ENCODE measurements at regions not wholly inside any gene's neighbourhood (a gene's known extent, or its start where the extent isn't known, plus 50 kb on each side); places are given as distances from the start of the nearest gene placed in this dataset.
"Not testable (repeated sequence)": the region's sequence is repeated elsewhere in the genome, so short reads cannot be mapped to it uniquely, and the experiment has no call there.

DNA sequence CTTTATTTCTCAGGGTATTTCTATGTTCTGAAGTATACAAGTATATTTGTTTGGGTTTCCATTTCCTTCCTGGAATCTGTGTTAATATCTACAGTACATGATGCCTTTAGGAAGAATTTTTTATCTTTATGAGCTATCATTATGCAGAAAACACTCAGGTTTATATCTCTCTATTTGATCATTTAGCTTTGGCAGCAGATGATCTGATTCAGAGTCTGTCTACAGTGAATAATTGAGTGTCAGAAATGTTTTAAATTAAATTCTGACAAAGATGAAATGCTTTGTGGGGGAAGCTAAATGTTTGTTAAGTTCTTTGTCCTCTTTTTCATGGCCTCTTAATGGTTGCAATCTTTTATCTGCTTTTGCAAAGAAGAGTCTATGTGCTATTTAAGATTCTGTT, 2141.0 kb upstream of the ACO1 start:
- ATAC-seq (ENCODE audit: poor library complexity) (no peak), DNase-seq (no peak)
- intact Hi-C loops (cut with DNase I) = no loop called here

DNA sequence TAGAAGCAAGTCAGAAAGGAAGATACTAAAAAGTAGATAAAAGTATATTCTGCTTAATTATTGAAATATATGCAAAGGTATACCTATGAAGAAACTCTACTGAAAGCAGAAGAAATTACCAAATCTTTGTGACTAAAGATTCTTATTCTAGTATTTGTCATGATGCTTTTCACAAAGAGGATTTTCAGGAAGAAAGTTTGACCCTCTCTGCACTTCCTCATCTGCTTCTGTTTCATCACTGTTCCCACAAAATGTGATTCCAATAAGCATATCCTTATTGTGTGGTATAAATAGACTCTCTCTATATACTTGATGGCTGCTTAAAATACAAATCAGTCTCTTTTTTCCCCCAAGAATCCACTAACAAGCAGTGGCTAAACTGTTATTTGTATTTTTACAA, 2139.6 kb upstream of the ACO1 start:
- intact Hi-C loops (cut with DNase I) = no loop called here
- DNase-seq (no peak), ATAC-seq (ENCODE audit: poor library complexity) (no peak)

DNA sequence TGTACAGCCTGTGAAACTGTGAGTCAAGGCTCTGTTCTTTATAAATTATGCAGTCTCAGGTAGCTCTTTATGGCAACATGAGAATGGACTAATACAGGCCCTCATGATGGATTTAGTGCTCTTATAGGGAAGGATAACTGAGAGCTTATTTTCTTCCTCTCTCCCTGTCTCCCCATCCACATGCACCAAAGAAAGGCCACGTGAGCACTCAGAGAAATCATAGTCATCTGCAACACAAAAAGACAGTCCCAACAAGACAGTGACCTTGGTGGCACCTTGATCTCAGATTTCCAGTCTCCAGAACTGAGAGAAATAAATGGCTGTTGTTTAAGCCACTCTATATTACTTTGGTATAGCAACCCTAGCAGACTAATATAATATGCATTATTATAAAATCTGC, 2133.6 kb upstream of the ACO1 start:
- intact Hi-C loops (cut with DNase I) = no loop called here
- ATAC-seq (ENCODE audit: poor library complexity) = no peak
- no peak for DNase-seq

DNA sequence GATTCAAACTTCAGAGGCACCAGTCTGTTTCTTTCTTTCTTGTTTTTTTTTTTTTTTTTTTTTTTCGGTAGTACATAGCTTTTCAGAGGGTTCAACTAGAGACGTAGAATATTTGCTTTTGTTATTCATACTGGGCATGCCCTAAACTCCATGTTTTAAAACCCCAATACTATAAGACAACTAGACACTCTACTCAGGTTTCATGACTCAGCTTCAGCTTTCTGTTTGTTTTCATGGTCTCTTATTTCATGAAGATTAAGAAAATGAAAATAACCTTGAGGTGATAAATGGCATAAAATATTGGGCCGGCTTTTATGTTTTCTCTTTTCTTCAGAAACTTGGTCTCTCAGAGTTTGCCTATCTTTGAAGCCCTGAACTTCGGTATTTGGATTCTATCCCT, 2126.3 kb upstream of the ACO1 start:
- intact Hi-C loops (cut with DNase I) = no loop called here
- DNase-seq (no peak), ATAC-seq (ENCODE audit: poor library complexity) (no peak)

DNA sequence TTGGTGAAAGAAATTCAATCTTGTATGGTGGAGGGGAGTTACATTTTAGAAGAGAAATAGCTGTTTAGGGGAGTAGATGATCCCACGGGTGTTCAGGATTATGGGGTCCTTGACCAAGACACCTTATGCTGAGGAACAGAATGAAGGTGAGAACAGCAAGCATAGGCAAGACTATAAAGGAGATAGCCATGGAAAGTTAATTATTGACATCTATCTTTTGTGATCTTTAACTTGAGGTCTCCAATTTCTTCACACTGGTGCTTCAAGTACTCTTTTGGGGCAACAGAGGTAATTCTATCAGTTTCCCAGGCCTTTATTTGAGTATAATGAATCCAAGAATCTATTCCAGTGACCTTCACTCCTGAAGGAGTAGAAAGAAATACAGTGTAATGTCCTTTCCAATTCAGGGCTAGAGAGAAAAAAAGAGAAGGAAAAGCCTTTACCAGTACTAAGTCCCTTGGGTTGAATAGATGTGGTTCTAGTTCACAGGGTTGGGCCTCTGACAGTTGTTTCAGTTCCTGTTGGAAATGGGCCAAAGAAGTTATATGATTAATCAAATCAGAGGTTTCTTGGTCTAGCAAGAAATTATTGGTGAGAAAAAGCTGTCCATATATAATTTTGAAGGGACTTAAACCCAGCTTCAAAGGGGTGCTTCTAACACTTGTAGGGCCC, 2104.1 kb upstream of the ACO1 start:
- DNase-seq (no peak), ATAC-seq (ENCODE audit: poor library complexity) (no peak)
- intact Hi-C loops (cut with DNase I) = no loop called here

DNA sequence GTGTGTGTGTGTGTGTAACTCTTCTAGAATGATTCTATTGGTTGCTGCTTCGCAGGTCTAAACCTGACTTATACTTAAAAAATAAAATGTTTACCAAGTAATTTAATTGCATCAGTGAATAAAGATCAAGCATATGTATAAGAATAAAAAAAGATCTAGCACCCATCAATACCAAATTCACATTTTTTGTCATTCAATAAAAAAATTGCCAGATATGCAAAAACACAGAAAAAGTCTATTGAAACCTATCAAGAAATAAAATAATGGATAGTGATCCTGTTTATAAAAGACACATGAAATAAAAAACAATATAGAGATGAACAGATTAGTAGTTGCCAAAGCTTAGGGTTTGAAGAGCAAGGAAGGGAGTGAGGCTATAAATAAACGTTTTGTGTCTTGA, 2095.0 kb upstream of the ACO1 start:
- intact Hi-C loops (cut with DNase I) = no loop called here
- no peak for ATAC-seq (ENCODE audit: poor library complexity)
- DNase-seq = no peak

DNA sequence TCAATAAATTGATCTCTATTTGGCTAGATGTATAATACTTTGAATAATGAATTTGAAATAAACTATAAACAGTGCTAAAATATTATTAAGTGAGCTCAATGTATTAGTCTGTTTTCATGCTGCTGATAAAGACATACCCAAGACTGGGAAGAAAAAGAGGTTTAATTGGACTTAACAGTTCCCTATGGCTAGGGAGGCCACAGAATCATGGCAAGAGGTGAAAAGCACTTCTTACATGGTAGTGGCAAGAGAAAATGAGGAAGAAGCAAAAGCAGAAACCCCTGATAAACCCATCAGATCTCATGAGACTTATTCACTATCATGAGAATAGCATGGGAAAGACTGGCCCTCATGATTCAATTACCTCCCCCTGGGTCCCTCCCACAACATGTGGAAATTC, 2092.4 kb upstream of the ACO1 start:
- ATAC-seq (ENCODE audit: poor library complexity); intact Hi-C loops (cut with DNase I); DNase-seq: not testable (repeated sequence)

DNA sequence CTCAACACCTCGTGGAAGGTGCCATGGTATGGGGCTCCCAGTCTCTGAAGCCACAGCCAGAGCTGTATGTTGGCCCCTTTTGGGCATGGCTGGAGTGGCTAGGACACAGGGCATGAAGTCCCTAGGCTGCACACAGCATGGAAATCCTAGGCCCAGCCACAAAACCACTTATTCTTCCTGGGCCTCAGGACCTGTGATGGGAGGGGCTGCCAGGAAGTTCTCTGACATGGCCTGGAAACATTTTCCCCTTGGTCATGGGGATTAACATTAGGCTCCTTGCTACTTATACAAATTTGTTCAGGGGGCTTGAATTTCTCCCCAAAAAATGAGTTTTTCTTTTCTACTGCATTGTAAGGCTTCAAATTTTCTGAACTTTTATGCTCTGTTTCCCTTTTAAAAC, 2091.2 kb upstream of the ACO1 start:
- DNase-seq (no peak), ATAC-seq (ENCODE audit: poor library complexity) (no peak)
- intact Hi-C loops (cut with DNase I) = no loop called here

DNA sequence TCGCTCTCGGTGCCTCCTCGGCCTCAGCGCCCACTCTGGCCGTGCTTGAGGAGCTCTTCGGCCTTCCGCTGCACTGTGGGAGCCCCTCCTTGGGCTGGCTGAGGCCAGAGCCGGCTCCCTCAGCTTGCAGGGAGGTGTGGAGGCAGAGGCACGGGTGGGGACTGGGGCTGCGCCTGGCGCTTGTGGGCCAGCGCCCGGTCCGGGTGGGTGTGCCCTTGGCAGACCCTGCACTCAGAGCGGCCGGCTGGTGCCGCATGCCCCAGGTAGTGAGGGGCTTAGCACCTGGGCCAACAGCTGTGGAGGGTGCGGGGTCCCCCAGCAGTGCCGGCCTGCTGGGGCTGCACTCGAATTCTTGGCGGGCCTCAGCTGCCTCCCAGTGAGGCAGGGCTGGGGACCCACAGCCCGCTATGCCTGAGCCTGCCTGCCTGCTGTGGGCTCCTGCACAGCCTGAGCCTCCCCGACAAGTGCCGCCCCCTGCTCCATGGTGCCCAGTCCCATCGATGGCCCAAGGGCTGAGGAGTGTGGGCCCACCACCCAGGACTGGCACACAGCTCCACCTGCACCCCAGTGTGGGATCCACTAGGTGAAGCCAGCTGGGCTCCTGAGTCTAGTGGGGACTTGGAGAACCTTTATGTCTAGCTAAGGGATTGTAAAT, 2085.2 kb upstream of the ACO1 start:
- DNase-seq (no peak), ATAC-seq (ENCODE audit: poor library complexity) (no peak)
- intact Hi-C loops (cut with DNase I) = no loop called here

DNA sequence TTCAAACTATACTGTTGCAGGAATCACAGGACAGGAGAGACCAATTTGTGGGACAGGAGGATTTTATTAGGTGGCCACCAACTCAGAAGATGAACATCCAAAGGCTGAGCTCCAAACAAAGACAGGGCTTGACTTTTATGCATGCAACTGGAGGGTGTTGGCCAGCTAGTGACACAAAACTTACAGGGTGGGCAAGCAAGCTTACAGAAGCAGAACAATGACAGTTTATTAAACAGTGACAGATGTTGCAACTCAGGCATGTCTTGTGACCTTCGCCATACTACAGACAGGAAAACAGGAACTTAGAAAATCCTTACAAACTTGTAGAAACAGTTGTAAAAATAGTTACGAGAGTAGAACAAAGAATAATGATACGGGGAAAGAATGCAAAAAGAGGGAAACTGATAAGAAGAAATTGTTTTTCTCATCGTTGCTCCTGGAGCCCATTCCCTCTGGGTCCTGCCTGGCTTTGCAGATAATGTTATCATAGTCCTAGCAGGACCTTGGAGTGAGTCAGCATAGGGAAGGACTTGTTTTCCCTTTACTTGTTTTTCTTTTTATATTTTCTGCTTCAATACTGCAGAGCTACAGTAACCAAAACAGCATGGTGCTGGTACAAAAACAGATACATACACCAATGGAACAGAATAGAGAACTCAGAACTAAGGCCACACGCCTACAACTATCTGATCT, 2083.0 kb upstream of the ACO1 start:
- DNase-seq = no peak
- ATAC-seq (ENCODE audit: poor library complexity) = peak; percentile 49
- intact Hi-C loops (cut with DNase I) = no loop called here

DNA sequence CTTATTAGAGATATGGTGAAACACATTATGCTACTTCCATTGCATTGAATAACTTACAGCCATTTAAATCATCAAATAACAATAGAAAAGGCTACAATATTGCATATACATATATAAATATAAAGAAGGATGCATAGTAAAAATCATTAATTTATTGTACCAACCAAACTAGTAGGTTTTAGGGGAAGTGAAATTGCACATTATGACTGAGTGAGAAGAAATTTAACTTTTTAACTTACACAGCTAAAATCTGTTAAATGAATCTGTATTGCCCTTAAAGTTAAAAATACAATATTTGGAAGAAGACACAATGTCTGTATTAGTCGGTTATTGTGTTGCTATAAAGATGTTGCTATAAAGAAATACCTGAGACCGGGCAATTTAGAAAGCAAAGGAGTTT, 2073.7 kb upstream of the ACO1 start:
- DNase-seq = no peak
- ATAC-seq (ENCODE audit: poor library complexity) = no peak
- intact Hi-C loops (cut with DNase I) = no loop called here

DNA sequence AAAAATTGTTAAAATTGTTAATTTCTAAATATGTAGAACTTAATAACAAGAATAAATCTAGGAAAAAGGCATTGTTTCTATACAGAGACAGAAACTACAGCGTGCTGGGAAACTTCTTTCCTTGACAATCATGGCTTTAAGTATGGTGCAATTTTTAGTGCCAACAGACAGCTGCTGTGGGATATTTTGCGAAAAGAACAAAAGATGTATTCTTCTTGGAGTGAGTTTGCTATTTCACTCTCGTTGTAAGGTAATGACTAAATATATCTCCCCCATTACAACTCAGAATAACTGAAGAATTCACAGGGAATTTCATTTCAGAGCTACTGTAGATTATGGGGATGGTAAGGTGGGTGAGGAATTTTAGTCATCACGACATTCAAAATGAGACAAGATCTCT, 2055.0 kb upstream of the ACO1 start:
- intact Hi-C loops (cut with DNase I) = no loop called here
- ATAC-seq (ENCODE audit: poor library complexity) (no peak), DNase-seq (no peak)

DNA sequence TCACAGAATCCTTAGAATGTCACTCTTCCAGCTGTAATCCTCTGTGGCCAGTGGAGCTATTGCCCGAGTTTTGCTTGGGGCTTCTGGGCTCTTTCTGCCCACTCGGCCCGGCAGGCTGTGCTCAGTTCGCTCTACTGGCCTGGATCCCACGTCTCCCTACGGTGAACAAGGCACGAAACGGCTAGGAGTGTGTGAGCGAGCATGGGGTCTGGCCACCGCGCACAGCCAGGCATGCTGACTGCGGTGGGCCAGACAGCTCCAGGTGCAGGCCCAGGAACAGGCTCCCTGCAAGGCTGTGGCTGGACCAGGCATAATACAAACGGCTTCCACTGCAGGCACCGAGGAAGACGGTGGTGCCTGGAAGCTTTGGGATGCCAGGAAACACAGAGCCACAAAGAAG, 2035.5 kb upstream of the ACO1 start:
- ATAC-seq (ENCODE audit: poor library complexity) (no peak), DNase-seq (no peak)
- intact Hi-C loops (cut with DNase I) = no loop called here

DNA sequence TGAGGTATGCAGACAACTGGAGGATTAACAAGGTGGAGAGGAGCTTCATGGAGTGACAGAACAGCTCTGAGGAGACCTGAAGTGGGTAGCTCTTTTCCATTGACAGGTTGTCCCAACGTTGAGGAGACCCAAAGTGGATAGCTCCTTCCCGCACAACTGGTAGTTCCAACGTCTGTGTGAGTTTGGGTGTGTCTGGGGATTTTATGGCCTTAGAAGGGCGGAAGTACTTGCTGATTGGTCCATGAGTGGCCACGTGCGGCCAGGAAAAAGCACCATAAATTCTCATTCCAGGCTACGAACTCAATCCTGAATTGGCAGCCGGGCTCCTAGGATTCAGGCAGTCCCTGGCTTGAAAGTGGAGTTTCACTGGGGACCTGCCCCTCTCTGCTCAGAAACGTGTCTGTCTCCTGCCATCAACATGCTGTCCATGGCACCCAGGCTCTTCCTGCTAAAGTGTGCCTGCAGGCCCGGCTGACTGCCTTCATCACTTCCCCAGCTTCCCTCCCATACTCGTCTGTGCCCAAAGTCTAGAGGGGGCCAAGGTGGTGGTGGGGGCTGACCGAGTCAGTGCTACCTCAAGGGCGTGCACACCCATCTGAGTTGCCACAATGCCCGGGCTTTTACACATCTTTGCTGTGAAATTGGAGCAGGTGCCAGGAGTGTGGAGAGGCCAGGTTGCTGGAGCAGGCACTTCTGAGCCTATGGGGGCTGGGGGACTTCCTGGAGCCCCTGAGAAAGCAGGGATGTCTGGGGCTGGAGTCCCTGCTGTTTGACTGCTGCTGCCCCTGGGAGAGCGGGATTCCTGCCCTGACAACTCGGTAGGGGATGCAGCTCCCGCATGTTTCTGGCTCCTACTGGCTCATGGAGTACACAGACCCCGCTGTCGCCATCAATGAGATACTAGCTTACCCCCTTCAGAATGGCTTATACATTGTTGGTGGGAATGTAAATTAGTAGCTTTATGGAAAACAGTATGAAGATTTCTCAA, 2034.6 kb upstream of the ACO1 start:
- no peak for DNase-seq
- intact Hi-C loops (cut with DNase I) = no loop called here
- no peak for ATAC-seq (ENCODE audit: poor library complexity)

DNA sequence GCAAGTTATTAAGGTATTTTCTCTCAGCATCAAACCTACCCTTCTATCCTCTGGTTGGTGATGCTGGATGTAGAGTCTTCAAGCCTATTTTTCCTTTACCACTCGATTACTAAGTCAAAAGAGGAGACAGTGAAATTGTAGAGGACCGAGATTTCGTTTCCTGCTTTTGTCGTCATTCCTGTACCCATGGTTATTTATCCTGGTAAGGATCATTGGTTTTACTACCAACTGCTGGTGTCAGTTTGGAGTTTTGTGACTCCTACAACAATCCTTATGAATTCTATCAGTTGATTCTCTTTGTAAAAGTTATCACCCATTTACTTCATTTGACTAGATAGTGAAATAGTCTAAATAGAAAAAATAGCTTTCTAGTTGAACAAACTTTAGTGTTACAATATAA, 2028.2 kb upstream of the ACO1 start:
- DNase-seq = no peak
- ATAC-seq (ENCODE audit: poor library complexity) = no peak
- intact Hi-C loops (cut with DNase I) = no loop called here

DNA sequence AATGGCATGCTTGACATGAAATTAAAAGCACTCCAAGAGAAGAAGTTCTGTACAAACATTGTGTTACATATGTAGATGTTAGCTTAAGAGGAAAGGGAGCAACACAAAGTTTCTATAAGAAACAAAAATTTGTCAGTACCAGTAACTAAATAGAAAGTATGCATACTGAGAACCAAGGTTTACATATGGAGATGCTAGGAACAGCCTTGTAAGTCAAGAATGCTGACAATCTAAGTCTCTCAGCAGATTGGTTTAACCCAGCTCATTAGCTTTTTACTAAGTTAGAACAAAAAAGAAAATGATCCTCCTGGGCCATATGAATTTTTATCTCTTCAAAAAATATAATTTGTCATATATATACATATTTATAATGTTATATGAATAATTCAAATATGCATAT, 2022.1 kb upstream of the ACO1 start:
- ATAC-seq (ENCODE audit: poor library complexity) (no peak), DNase-seq (no peak)
- intact Hi-C loops (cut with DNase I) = no loop called here

DNA sequence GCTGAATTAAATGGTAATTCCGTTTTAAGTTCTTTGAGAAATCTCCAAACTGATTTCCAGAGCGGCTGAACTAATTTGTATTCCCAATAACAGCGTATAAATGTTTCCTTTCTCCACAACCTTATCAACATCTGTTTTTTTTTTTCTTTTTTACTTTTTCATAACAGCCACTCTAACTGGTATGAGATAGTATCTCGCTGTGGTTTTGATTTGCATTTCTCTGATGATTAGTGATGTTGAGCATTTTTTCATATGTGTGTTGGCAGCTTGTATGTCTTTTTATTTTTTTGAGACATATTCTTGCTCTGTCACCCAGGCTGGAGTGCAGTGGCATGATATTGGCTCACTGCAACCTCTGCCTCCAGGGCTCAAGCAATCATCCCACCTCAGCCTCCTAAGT, 2018.3 kb upstream of the ACO1 start:
- ATAC-seq (ENCODE audit: poor library complexity); DNase-seq; intact Hi-C loops (cut with DNase I): not testable (repeated sequence)

DNA sequence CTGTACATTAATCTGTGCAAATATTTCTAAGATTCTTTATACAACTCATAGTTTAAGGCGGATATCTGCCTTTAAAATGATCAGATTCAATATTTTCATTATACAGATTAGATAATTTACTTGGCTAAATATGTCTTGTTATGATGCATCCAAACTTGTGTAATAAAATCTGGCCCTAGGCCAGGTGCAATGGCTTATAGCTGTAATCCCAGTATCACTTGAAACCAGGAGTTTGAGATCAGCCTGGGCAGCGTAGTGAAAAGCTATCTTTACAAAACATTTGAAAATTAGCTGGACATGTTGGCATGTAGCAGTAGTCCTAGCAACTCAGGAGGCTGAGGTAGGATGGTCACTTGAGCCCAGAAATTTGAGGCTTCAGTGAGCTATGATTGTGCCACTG, 2002.2 kb upstream of the ACO1 start:
- ATAC-seq (ENCODE audit: poor library complexity) (no peak), DNase-seq (no peak)
- intact Hi-C loops (cut with DNase I) = no loop called here

DNA sequence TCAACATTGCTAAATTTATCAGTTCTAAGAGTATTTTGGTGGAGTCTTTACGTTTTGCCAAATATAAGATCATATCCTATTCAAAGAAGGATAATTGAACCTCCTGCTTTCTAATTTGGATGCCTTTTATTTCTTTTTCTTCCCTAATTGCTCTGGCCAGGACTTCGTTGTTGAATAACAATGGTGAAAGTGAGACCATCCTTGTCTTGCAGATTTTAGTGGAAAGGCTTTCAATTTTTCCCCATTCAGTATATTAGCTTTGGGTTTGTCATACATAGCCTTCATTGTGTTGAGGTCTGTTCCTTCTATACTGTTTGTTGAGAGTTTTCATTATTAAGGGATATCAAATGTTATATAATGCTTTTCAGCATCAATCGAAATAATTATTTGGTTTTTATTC, 1974.2 kb upstream of the ACO1 start:
- DNase-seq (no peak), ATAC-seq (ENCODE audit: poor library complexity) (no peak)
- intact Hi-C loops (cut with DNase I) = no loop called here

All from Right ventricle myocardium superior (tissue), 1 donor.